NCI-H2196 (cell line): ENCODE measurements at regions not wholly inside any gene's neighbourhood (a gene's known extent, or its start where the extent isn't known, plus 50 kb on each side); places are given as distances from the start of the nearest gene placed in this dataset.
"Not testable (repeated sequence)": the region's sequence is repeated elsewhere in the genome, so short reads cannot be mapped to it uniquely, and the experiment has no call there.

ENCODE experiments used
- DNase-seq: peaks from one replicate; lab custom pipeline; 2025; ENCODE audit not compliant: unreplicated experiment; lab: John Stamatoyannopoulos, UW

GRCh38 chr2:228956701-228957474 lies 314.2 kb downstream of the PID1 start:
- DNase-seq: no peak

- DNase-seq: no peak
Observed at GRCh38 chr2:228949831-228950230, 321.3 kb downstream of the PID1 start.

- no peak for DNase-seq
Observed at GRCh38 chr2:228945710-228946109, 325.4 kb downstream of the PID1 start.

DNA sequence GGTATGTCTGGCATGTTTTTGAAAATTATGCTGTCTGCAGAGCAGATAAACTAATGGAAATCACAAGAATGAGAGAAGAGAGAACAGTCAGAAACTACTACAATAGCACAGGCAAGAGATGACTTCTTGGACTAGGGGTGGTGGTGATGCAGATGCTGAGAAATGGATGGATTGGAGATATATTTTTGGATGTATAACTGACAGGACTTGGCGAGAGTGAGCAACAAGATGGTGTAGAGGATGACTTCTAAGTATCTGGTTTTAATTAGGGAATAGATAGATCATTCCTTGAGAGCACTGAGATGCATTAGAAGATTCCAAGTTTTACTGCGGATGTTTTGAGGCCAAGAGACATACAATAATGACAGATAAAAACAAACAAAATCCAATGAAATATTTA lies 328.2 kb downstream of the PID1 start:
- DNase-seq: no peak

GRCh38 chr2:228938629-228939028 lies 332.5 kb downstream of the PID1 start:
- DNase-seq: no peak

- no peak for DNase-seq
Observed at GRCh38 chr2:228927028-228928010, 343.8 kb downstream of the PID1 start.

DNA sequence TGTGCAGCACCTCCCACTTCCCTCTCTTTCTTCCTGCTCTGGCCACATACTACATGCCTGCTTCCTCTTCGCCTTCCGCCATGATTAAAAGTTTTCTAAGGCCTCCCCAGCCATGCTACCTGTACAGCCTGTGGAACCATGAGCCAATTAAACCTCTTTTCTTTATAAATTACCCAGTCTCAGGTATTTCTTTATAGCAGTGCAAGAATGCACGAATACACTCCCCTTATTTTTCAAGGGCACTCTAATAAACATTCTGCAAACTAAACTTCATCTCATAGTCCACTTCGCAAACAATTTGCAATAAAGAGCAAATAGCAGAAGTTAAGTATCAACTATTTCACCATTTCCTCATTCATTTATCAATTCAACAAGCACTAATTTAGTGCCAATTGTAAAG lies 351.3 kb downstream of the PID1 start:
- DNase-seq: no peak

DNA sequence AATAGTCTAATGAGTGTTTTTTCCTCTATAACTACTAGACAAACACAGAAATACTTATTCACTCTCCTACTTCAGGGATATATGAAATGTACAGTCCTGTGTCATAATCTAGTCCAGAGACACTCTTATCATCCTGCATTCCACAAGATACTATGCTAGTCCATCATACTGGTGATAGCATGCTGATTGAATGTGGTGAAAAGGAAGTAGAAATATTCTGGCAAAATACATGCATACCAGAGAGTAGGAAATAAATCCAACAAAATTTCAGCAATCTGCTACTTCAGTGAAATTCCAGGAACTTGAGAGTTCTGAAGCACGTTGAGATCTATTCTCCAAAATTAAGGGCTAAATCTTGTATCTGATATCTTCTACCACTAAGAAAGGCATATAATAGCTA lies 353.9 kb downstream of the PID1 start:
- no peak for DNase-seq

- DNase-seq: no peak
Observed at GRCh38 chr2:228916416-228917090, 354.5 kb downstream of the PID1 start.

- no peak for DNase-seq
Observed at GRCh38 chr2:228913176-228913575, 357.9 kb downstream of the PID1 start.

GRCh38 chr2:228910872-228911271 lies 360.2 kb downstream of the PID1 start:
- not testable (repeated sequence) for DNase-seq

DNA sequence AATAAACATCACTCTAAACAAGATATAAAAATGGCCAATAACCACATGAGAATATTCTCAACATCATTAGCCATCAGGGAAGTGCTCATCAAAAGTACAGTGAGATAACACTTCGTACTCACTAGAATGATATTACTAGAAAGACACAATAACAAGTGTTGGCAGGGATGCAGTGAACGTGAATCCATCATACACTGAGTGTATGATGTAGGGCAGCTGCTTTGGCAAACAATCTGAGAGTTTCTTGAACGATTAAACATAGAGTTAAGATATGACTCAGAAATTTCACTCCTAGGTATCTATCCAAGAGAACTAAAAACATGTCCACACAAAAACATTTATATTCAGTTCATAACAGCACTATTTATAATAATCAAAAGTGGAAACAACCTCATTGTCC lies 368.9 kb downstream of the PID1 start:
- DNase-seq: no peak

GRCh38 chr2:228901531-228901930 lies 369.6 kb downstream of the PID1 start:
- no peak for DNase-seq

GRCh38 chr2:228878138-228878537 lies 392.9 kb downstream of the PID1 start:
- DNase-seq: no peak

DNA sequence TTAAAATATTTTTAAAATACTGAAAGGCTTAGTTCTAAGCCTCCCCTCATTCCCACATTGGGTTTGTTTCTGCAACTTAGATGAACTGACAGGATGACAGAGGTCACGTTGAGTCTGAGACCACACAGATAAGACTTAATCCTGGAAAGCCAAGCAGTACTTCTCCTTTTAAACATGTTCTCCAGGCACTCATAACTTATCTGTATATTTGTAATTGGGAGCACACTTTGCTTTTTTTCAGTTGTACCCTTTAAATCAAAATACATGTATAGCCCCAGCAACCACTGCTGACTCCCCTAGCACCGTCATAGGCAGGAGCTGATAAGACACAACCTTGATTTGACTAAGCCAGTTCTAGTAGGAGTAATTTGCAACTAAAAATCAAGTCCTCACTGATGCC lies 394.8 kb downstream of the PID1 start:
- DNase-seq: no peak

DNA sequence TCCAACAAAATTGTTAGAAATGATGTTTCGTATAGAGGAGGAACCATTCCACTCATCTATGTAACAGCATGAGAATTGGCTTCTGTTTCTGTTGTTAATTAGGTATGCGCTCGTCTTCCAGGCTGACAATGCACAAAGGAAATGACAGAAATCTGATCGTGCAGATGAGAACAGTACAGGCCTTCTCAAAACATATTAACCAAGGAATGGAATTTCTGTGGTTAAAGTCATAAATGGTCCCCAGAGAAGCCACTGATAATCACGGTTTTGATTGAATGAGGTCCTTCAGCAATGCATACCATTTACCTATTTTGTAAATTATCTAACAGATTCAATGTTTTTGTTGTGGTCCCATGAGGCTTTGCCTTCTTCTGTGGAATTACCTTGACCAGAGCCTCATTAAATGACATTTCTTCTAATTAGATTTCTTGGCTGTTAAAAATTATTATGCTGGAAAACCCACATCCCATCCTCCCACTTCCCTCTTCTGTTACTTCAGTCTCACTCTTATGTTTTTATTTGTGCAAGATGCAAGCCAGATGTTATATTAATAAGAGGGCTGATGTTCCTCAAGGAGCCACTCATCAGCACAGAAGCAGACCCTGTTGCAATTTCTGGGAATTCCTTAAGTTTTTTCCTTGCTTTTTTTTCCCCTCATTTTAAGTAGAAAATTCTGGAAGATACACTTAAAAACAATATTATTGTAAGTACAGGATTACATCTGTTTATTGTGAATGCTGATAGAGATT lies 395.8 kb downstream of the PID1 start:
- no peak for DNase-seq

DNA sequence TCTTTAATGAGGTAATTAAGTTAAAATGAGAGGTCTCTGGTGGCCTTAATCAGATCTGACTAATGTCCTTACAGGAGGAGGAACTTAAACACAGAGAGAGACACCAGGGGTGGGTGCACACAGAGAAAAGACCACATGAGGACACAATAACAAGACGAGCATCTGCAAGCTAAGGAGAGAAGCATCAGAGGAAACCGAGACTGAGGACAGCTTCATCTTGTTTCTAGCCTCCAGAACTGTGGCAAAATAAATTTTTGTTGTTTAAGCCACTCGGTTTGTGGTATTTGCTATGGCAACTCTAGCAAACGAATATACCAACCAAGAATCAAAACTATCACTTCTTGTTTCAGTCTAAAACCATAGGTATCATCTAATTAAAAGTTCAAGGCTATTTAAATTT lies 400.1 kb downstream of the PID1 start:
- no peak for DNase-seq

GRCh38 chr2:228869636-228870264 lies 401.3 kb downstream of the PID1 start:
- DNase-seq: no peak

DNA sequence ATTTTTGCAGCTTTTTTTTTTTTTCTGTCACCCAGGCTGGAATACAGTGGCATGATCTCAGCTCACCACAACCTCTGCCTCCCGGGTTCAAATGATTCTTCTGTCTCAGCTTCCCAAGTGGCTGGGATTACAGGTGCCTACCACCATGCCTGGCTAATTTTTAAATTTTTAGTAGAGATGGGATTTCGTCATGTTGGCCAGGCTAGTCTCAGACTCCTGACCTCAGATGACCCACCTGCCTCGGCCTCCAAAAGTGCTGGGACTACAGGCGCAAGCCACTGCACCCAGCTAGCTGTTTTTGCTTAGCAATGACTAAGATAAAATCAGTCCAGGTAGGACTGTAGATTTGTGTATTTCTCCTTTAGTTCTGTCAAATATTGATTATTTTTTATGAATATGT lies 403.7 kb downstream of the PID1 start:
- DNase-seq: no peak

- no peak for DNase-seq
Observed at GRCh38 chr2:228866781-228867180, 404.3 kb downstream of the PID1 start.
